ENCODE measurements at regions not wholly inside any gene's neighbourhood (a gene's known extent, or its start where the extent isn't known, plus 50 kb on each side); places are given as distances from the start of the nearest gene placed in this dataset.

DNA sequence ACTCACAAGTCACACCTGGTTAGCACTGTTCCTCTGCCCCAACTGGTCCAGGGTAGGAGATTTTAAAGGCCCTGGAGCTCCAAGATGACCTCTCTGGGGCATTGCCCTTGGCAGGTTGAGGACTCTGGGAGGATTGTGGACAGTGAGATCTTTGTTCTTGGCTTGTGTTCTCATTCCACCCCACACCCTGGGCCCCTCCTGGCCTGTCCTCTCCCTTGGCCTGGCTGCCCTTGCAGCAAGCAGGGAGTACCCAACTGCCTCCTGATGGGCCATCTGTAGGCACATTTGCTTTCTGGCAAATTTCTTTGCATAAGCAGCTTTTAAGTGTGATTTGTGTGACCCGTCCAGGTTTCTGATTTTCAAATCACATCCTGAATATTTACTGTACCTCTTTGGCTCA lies 239.6 kb downstream of the UTP18 start:
- H3K27me3 ChIP-seq (ENCODE audit: control insufficient read depth in 1 of 2, insufficient read depth in 2 of 2, low read length in 1 of 2), result no peaks in the 10 kb centered on the region
- no peak overlapping the region for H3K4me3 ChIP-seq (ENCODE audit: low read length in 2 of 2)
- no peaks in the 10 kb centered on the region for H3K4me1 ChIP-seq (ENCODE audit: control insufficient read depth in 1 of 2, insufficient read depth in 2 of 2, low read length in 2 of 2)
- no peak for DNase-seq
- no peaks in the 10 kb centered on the region for H3K9me3 ChIP-seq (ENCODE audit: control insufficient read depth, low read length)
- no peak for ATAC-seq (ENCODE audit: low FRiP score)
- no peaks in the 10 kb centered on the region for H3K36me3 ChIP-seq (ENCODE audit: control insufficient read depth in 1 of 2, insufficient read depth in 2 of 2, low read length in 1 of 2)
- no peak overlapping the region for H3K27ac ChIP-seq (ENCODE audit: low read depth in 1 of 2, low read length in 2 of 2)
- intact Hi-C loops (cut with DNase I), result no loop called here
- WGBS, 2 donors, result 31 to 33% methylated on average over 1 of the region's 1 CpG

DNA sequence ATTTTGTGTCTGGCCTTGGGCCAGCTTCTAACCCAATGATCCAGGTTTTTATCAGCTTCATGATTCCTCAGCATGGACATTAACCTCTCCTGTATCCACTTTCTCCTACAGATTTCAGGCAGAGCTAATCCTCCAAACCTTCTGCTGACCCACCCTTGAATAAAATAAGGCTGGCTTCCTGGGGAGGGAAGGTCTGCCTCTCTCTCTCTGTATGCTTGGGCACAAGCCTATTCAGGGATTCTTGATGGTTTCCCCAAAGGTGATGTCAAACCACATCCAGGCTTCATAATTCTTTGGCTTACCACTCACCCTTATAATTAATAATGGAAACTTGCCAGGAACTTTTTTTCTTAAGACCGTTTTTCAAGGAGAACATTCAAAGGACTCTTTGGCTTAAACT lies 240.1 kb downstream of the UTP18 start:
- intact Hi-C loops (cut with DNase I), result no loop called here
- Histone ChIP-seq H3K4me1 (ENCODE audit: control insufficient read depth in 1 of 2, insufficient read depth in 2 of 2, low read length in 2 of 2) (no peaks in the 10 kb centered on the region), H3K36me3 (ENCODE audit: control insufficient read depth in 1 of 2, insufficient read depth in 2 of 2, low read length in 1 of 2) (no peaks in the 10 kb centered on the region), H3K9me3 (ENCODE audit: control insufficient read depth, low read length) (no peaks in the 10 kb centered on the region), H3K27ac (ENCODE audit: low read depth in 1 of 2, low read length in 2 of 2) (no peak overlapping the region), H3K27me3 (ENCODE audit: control insufficient read depth in 1 of 2, insufficient read depth in 2 of 2, low read length in 1 of 2) (no peaks in the 10 kb centered on the region), H3K4me3 (ENCODE audit: low read length in 2 of 2) (no peak overlapping the region)
- no peak for ATAC-seq (ENCODE audit: low FRiP score)
- WGBS, 2 donors, result 3 to 8% methylated on average over 1 of the region's 1 CpG
- no peak for DNase-seq

DNA sequence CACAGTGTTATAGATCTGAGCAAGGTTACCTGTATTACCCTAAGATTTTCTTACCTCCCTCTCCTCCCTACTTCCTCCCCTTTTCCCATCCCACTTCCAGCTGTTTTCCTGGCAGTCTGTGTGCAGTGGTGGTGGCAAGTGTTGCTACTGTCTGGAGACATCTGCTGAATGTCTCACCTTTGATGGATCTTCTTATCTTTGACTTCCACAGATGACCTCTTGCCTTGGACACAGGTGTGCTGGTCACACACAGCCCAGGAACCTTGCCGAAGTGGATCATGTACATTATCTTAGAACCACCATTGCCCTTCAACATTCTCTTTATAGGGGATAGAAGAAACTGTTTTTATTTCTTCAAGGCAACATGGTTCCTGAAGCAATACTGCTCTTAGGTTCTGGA lies 245.1 kb downstream of the UTP18 start:
- 82 to 89% methylated on average over 1 of the region's 1 CpG for WGBS, 2 donors
- DNase-seq (no peak), ATAC-seq (ENCODE audit: low FRiP score) (no peak)
- no peak overlapping the region for H3K27ac ChIP-seq (ENCODE audit: low read depth in 1 of 2, low read length in 2 of 2)
- no peaks in the 10 kb centered on the region for H3K9me3 ChIP-seq (ENCODE audit: control insufficient read depth, low read length)
- no peak overlapping the region for H3K4me3 ChIP-seq (ENCODE audit: low read length in 2 of 2)
- no peaks in the 10 kb centered on the region for H3K4me1 ChIP-seq (ENCODE audit: control insufficient read depth in 1 of 2, insufficient read depth in 2 of 2, low read length in 2 of 2)
- no peaks in the 10 kb centered on the region for H3K36me3 ChIP-seq (ENCODE audit: control insufficient read depth in 1 of 2, insufficient read depth in 2 of 2, low read length in 1 of 2)
- intact Hi-C loops (cut with DNase I), result no loop called here
- no peaks in the 10 kb centered on the region for H3K27me3 ChIP-seq (ENCODE audit: control insufficient read depth in 1 of 2, insufficient read depth in 2 of 2, low read length in 1 of 2)

DNA sequence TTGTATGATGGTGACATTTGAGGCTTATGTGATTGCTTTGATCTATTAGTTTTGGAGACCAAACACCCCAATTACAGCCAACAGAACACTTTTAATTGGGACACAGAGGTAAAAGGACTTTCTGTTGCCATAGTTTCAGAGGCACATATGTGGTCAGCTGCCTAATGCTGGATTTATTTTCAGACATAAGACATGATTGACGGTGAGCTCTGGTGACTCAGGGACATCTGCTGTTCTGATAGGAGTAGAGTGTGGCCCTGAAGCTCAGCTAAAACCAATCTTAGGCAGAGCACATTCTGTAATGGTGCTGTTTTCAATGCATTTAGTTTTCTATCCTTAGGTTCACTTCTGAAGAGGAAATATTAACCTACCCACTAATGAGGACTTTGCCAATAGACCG lies 247.1 kb downstream of the UTP18 start:
- 54 to 56% methylated on average over 2 of the region's 2 CpGs for WGBS, 2 donors
- no peaks in the 10 kb centered on the region for H3K36me3 ChIP-seq (ENCODE audit: control insufficient read depth in 1 of 2, insufficient read depth in 2 of 2, low read length in 1 of 2)
- intact Hi-C loops (cut with DNase I), result no loop called here
- DNase-seq (no peak), ATAC-seq (ENCODE audit: low FRiP score) (no peak)
- H3K27ac ChIP-seq (ENCODE audit: low read depth in 1 of 2, low read length in 2 of 2), result no peak overlapping the region
- no peaks in the 10 kb centered on the region for H3K27me3 ChIP-seq (ENCODE audit: control insufficient read depth in 1 of 2, insufficient read depth in 2 of 2, low read length in 1 of 2)
- no peaks in the 10 kb centered on the region for H3K9me3 ChIP-seq (ENCODE audit: control insufficient read depth, low read length)
- no peak overlapping the region for H3K4me3 ChIP-seq (ENCODE audit: low read length in 2 of 2)
- no peaks in the 10 kb centered on the region for H3K4me1 ChIP-seq (ENCODE audit: control insufficient read depth in 1 of 2, insufficient read depth in 2 of 2, low read length in 2 of 2)

DNA sequence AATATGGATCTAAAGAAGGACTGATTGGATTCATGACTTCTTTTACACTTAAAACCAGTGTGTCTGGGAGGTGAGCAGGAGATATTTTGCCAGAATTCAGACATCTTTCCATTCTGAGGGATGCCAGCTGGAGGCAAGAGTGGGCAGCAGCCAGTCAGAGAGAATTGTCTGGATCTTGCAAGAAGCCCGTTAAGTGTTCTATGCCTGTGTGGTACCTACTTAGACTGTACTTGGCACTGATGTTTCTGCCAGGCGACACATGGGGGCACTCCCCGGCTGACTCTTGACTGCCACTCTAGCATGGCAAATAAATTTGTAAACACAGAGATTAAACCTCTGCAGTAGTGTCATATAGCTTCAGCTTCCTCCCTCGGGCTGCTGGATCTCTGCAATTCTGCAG lies 247.7 kb downstream of the UTP18 start:
- 76 to 79% methylated on average over 4 of the region's 4 CpGs for WGBS, 2 donors
- Histone ChIP-seq H3K27ac (ENCODE audit: low read depth in 1 of 2, low read length in 2 of 2) (no peak overlapping the region), H3K27me3 (ENCODE audit: control insufficient read depth in 1 of 2, insufficient read depth in 2 of 2, low read length in 1 of 2) (no peaks in the 10 kb centered on the region), H3K9me3 (ENCODE audit: control insufficient read depth, low read length) (no peaks in the 10 kb centered on the region), H3K36me3 (ENCODE audit: control insufficient read depth in 1 of 2, insufficient read depth in 2 of 2, low read length in 1 of 2) (no peaks in the 10 kb centered on the region), H3K4me1 (ENCODE audit: control insufficient read depth in 1 of 2, insufficient read depth in 2 of 2, low read length in 2 of 2) (no peaks in the 10 kb centered on the region), H3K4me3 (ENCODE audit: low read length in 2 of 2) (no peak overlapping the region)
- ATAC-seq (ENCODE audit: low FRiP score), result no peak
- DNase-seq, result no peak
- intact Hi-C loops (cut with DNase I), result no loop called here

DNA sequence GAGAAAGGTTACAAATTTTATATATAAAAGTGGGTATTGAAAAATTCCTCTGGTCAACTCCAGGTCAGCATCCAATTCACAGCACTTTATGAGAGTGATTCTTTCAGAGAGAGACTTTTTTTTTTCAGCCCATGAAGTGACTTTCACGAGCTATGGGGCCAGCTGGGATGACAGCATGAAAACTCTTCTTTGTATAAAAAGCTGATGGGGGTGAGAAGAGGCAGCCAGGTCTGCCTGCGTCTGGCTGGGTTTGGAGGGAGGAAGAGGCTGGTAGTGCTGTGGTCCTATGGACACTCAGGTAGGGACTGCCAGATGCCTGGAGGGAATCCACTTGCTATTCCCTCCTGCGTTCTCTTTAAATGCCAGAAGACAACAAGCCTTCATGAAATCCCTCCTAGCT lies 250.6 kb downstream of the UTP18 start:
- H3K27ac ChIP-seq (ENCODE audit: low read depth in 1 of 2, low read length in 2 of 2), result no peak overlapping the region
- ATAC-seq (ENCODE audit: low FRiP score), result no peak
- H3K4me1 ChIP-seq (ENCODE audit: control insufficient read depth in 1 of 2, insufficient read depth in 2 of 2, low read length in 2 of 2), result no peaks in the 10 kb centered on the region
- intact Hi-C loops (cut with DNase I), result no loop called here
- DNase-seq, result no peak
- no peak overlapping the region for H3K4me3 ChIP-seq (ENCODE audit: low read length in 2 of 2)
- WGBS, 2 donors, result 58 to 76% methylated on average over 3 of the region's 3 CpGs
- H3K36me3 ChIP-seq (ENCODE audit: control insufficient read depth in 1 of 2, insufficient read depth in 2 of 2, low read length in 1 of 2), result no peaks in the 10 kb centered on the region
- H3K27me3 ChIP-seq (ENCODE audit: control insufficient read depth in 1 of 2, insufficient read depth in 2 of 2, low read length in 1 of 2), result no peaks in the 10 kb centered on the region
- H3K9me3 ChIP-seq (ENCODE audit: control insufficient read depth, low read length), result no peaks in the 10 kb centered on the region

DNA sequence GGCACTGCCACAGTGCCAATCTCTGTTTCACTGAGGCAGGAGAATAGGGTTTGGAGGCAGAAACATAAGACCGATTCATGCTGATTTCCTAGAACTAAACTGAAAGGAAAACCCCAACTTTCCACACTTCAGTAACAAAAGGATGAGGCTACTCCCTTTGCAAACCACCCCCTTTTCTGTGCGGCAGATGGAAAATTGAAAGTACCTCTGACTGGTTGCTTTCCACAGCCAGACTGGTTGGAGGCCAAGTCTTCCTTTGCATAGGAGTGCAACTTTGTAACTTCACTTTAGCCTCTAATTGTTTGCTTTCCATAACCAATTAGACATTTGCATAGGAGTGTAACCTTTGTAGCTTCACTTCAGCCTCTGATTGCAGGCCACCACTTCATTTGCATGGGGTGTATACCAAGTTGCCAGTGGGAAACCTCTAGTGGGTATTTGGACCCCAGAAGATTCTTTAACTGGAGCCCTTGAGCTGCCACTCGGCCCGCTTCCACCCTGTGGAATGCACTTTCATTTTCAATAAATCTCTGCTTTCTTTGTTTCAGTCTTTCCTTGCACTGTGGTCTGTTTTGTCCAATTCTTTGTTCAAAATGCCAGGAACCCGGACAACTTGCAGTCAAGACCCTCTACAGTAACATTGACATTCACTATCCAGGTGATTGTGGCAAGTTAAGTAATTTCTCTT lies 252.0 kb downstream of the UTP18 start:
- ATAC-seq (ENCODE audit: low FRiP score), result no peak

DNA sequence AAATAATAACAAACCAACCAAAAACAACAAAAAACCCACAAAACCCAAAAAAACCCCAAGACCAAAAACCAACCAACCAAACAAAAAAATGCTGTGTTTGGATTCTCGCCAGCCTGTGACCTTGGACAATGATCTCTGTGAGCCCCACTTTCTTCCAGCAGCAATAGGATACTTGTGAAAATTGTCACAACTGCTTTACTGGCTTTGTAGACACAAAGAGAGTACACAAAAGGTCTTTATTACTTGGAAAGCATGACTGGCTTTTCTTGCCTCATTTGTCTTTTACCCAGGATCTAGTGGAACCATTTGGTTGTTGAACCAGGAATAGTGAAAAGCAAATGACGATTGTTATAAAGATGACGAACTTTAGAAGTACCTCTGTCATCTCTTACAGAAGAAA lies 256.6 kb downstream of the UTP18 start:
- intact Hi-C loops (cut with DNase I), result no loop called here
- WGBS, 2 donors, result 41 to 46% methylated on average over 3 of the region's 3 CpGs
- ATAC-seq (ENCODE audit: low FRiP score) (no peak), DNase-seq (no peak)
- Histone ChIP-seq H3K36me3 (ENCODE audit: control insufficient read depth in 1 of 2, insufficient read depth in 2 of 2, low read length in 1 of 2) (no peaks in the 10 kb centered on the region), H3K27ac (ENCODE audit: low read depth in 1 of 2, low read length in 2 of 2) (no peak overlapping the region), H3K9me3 (ENCODE audit: control insufficient read depth, low read length) (no peaks in the 10 kb centered on the region), H3K27me3 (ENCODE audit: control insufficient read depth in 1 of 2, insufficient read depth in 2 of 2, low read length in 1 of 2) (no peaks in the 10 kb centered on the region), H3K4me1 (ENCODE audit: control insufficient read depth in 1 of 2, insufficient read depth in 2 of 2, low read length in 2 of 2) (no peaks in the 10 kb centered on the region), H3K4me3 (ENCODE audit: low read length in 2 of 2) (no peak overlapping the region)

More for the DNA sequence above, 252.0 kb downstream of the UTP18 start:
- H3K4me3 ChIP-seq (ENCODE audit: low read length in 2 of 2), result no peak overlapping the region
- H3K9me3 ChIP-seq (ENCODE audit: control insufficient read depth, low read length), result no peaks in the 10 kb centered on the region
- 66 to 70% methylated on average over 5 of the region's 5 CpGs for WGBS, 2 donors
- H3K27me3 ChIP-seq (ENCODE audit: control insufficient read depth in 1 of 2, insufficient read depth in 2 of 2, low read length in 1 of 2), result no peaks in the 10 kb centered on the region
- intact Hi-C loops (cut with DNase I), result no loop called here
- H3K27ac ChIP-seq (ENCODE audit: low read depth in 1 of 2, low read length in 2 of 2), result no peak overlapping the region
- no peak for DNase-seq
- no peaks in the 10 kb centered on the region for H3K36me3 ChIP-seq (ENCODE audit: control insufficient read depth in 1 of 2, insufficient read depth in 2 of 2, low read length in 1 of 2)
- no peaks in the 10 kb centered on the region for H3K4me1 ChIP-seq (ENCODE audit: control insufficient read depth in 1 of 2, insufficient read depth in 2 of 2, low read length in 2 of 2)

DNA sequence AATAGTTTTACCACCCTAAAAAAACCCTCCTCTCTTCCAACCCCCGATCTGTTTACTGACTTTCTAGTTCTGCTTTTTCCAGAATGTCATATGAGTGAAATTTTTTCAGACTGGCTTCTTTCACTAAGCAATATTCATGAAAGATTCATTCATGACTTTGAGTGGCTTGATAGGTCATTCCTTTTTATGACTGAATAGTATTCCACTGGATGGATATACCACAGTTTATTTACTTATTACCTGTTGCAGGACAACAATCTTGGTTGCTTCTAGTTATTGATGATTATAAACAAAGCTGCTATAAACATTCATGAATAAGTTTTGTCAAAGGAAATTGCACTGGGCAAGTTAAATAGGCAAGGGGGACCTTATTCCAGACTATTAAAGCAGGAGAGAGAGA lies 264.2 kb downstream of the UTP18 start:
- Histone ChIP-seq H3K4me1 (ENCODE audit: control insufficient read depth in 1 of 2, insufficient read depth in 2 of 2, low read length in 2 of 2) (no peaks in the 10 kb centered on the region), H3K4me3 (ENCODE audit: low read length in 2 of 2) (no peak overlapping the region), H3K27ac (ENCODE audit: low read depth in 1 of 2, low read length in 2 of 2) (no peak overlapping the region), H3K36me3 (ENCODE audit: control insufficient read depth in 1 of 2, insufficient read depth in 2 of 2, low read length in 1 of 2) (no peaks in the 10 kb centered on the region), H3K9me3 (ENCODE audit: control insufficient read depth, low read length) (no peaks in the 10 kb centered on the region), H3K27me3 (ENCODE audit: control insufficient read depth in 1 of 2, insufficient read depth in 2 of 2, low read length in 1 of 2) (no peaks in the 10 kb centered on the region)
- DNase-seq (no peak), ATAC-seq (ENCODE audit: low FRiP score) (no peak)
- intact Hi-C loops (cut with DNase I), result no loop called here
- 77 to 90% methylated on average over 1 of the region's 1 CpG for WGBS, 2 donors

Data from aorta (tissue), 5 donors.